ENCODE measurements at regions not wholly inside any gene's neighbourhood (a gene's known extent, or its start where the extent isn't known, plus 50 kb on each side); places are given as distances from the start of the nearest gene placed in this dataset.
"Not testable (repeated sequence)": the region's sequence is repeated elsewhere in the genome, so short reads cannot be mapped to it uniquely, and the experiment has no call there.

GRCh38 chr7:68249611-68250010 is 1253.0 kb downstream of the TYW1 start:
- no peak for DNase-seq

DNA sequence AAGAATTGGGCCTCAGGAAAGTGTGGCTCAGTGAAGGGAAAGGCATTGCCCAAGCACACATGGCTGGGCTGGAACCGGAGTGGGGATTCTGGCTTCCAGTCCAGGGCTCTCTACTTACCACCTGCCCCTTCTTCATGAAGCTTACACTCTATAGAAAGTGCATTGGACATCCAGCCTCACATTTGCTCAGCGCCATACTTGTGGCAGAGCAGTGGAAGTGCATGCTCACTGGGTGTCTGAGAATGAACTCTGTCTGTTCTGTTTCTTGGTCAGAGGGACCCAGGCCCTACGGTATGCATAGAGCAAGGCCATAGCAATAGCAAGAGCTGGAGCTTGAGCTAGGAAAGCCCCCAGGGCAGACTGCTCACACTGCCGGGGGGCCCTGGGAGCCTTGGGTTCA is 1253.5 kb downstream of the TYW1 start:
- DNase-seq: no peak

DNA sequence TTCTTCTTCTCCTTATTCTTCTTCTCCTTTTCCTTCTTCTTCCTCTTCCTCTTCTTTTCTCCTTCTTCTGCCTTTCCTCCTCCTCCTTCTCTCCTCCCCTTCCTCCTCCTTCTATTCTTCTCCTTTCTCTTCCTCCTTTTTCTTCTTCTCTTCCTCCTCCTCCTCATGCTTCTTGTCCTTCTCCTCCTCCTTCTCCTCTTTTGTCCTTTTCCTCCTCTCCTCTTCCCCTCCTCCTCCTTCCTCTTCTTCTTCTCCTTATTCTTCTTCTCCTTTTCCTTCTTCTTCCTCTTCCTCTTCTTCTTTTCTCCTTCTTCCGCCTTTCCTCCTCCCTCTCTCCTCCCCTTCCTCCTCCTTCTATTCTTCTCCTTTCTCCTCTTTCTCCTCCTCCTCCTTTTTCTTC is 1258.2 kb downstream of the TYW1 start:
- not testable (repeated sequence) for DNase-seq

DNA sequence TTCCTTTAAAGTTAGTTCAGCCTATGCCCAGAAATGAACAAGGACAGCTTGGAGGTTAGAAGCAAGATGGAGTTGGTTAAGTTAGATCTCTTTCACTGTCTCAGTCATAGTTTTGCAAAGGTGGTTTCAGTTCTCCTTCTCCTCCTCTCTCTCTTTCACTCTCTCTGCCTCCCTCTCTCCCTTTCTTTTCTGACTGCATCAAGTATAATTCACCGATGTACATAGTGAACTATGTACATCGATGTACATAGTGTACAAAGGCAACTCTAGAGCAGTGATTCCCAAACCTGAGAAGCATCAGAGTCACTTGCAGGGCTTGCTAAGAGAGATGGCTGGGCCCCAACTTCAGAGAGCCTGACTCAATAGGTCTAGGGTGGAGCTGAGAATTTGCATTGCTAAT is 1259.7 kb downstream of the TYW1 start:
- no peak for DNase-seq

- no peak for DNase-seq
Observed at GRCh38 chr7:68258609-68259008, 1262.0 kb downstream of the TYW1 start.

DNA sequence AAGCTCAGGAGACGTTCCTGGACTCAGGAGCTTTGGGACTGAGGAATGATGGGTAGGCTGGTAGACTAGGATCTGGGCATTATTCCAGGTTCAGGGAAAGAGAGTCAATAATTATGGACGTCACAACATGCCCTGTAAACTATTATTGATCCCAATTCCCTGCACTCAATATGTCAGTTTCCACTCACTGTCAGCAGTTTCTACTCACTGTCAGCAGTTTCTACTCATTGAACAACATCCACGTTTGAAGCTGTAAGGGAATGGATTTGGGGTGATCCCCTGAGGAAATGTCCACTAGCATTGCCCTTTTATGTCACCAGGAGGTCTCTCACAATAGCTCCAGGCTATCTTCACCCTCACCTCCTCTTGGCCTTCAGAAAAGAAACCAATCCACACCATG is 1268.6 kb downstream of the TYW1 start:
- DNase-seq: no peak

- no peak for DNase-seq
Observed at GRCh38 chr7:68266004-68266579, 1269.5 kb downstream of the TYW1 start.

GRCh38 chr7:68267486-68267885 is 1270.9 kb downstream of the TYW1 start:
- no peak for DNase-seq

DNA sequence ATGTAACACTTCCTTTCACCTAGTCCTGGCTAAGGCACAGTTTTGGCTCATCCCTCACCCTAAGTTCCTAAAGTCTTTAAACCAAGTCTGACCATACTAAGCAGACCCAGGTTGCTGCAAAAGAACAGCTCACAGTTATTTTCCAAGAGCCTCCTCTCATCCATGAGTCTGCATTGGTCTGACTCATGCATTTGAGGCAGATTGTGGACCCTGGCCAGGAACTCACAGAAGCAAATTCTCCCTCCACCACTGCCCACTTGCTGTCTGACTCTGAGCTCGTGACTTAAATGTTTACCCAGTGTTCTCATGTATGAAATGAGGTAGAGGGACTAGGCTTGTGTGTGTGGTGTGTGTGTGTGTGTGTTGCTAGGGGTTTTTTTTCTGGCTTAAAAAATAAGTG is 1272.8 kb downstream of the TYW1 start:
- no peak for DNase-seq

DNA sequence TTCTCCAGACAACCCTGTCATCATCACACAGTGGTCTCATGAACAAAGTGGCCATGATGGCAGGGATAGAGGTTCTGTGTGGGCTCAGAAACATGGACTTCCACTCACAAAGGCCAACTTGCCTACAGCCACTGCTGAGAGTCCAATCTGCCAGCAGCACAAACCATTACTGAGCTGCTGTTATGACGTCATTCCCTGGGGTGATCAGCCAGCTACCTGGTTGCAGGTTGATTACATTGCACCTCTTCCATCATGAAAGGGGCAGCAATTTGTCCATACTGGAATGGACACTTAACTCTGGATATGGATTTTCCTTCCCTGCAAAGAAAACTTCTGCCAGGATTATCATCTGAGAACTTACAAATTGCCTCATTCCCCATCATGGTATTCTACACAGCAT is 1275.9 kb downstream of the TYW1 start:
- no peak for DNase-seq

GRCh38 chr7:68276725-68277124 is 1280.1 kb downstream of the TYW1 start:
- no peak for DNase-seq

- DNase-seq: no peak
Observed at GRCh38 chr7:68279827-68280400, 1283.3 kb downstream of the TYW1 start.

DNA sequence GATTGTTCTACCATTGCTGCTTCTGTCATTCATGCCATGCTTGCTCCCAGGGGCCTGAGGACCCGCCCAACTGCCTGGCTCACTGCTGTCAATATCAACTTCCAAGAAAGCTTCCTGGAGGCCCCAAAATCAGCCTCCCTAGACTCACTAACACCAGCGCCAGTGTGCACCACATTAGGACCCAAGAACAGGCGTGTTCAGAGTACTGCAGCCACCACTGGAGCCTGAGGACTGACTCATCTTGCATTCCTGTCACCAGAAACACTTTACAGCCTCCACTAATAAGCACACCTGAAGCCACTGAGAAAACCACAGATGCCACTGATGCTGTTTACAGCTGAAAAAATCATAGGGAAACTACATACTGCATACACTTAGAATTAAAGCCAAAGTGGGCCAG is 1284.3 kb downstream of the TYW1 start:
- DNase-seq: no peak

GRCh38 chr7:68288144-68288593 is 1291.5 kb downstream of the TYW1 start:
- DNase-seq: no peak

DNA sequence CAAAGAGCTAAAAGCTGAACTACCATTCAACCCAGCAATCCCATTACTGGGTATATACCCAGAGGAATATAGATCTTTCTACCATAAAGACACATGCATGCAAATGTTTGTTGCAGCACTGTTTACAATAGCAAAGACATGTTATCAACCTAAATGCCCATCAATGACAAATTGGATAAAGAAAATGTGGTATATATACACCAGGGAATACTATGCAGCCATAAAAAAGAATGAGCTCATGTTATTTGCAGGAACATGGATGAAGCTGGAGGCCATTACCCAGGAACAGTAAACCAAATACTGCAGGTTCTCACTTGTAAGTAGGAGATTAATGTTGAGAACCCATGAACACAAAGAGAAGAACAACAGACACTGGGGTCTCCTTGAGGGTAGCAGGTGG is 1295.1 kb downstream of the TYW1 start:
- DNase-seq: no peak

DNA sequence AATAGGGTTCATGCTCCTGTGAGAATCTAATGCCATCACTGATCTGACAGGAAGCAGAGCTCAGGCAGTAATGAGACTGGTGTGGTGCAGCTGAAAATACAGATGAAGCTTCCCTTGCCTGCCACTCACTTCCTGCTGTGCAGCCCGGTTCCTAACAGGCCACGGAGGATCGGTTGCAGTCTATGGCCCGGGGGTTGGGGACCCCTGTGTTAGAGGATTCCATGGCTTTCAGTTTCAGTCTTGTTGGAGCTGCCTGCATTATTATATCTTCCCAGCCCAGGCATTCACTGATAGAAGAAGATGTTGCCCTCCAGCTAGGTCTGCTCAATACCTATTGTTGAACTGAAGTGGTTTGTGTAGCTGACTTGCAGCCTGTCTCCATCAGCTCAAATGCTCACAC is 1298.8 kb downstream of the TYW1 start:
- DNase-seq: no peak

GRCh38 chr7:68304536-68304935 is 1293.7 kb upstream of the AUTS2 start:
- no peak for DNase-seq

- DNase-seq: no peak
Observed at GRCh38 chr7:68306692-68307107, 1291.6 kb upstream of the AUTS2 start.

- DNase-seq: no peak
Observed at GRCh38 chr7:68309271-68309670, 1289.0 kb upstream of the AUTS2 start.

DNA sequence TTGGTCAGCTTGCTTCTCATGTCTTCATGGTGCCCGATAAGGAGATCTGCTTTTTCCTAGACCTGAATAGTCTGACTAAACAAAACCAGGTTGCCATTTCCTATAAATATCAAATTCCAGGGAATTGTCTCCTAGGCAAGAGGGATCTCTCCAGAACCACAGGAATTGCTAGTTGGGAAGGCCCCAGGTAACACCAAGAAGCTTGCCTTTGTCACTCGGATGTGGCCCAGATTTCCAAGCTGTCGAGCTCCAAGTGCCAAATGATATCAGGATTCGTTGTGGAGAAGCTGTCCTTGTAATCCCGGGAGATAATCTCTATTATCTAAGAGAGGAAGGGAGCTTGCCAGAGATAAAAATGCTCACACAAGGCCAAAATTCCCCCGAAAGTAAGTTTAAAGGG is 1288.5 kb upstream of the AUTS2 start:
- no peak for DNase-seq

GRCh38 chr7:68311958-68312357 is 1286.3 kb upstream of the AUTS2 start:
- no peak for DNase-seq

DNA sequence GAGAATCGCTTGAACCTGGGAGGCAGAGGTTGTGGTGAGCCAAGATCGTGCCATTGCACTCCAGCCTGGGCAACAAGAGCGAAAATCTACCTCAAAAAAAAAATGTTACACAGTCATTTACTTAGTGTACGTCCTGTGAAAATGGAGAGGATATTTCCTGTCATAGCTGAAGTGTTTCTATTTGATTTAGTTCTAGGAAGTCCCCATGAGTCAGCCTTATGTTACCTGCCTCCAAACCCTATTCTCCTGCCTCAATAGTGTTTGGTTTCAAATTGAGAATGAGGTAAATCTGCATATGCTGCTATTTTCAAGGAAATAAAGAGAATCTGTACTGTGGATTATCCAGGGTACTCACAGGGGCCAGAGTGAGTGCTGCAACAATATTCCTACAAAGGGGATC is 1284.5 kb upstream of the AUTS2 start:
- no peak for DNase-seq

- DNase-seq: no peak
Observed at GRCh38 chr7:68314208-68314607, 1284.1 kb upstream of the AUTS2 start.

- DNase-seq: no peak
Observed at GRCh38 chr7:68317476-68317875, 1280.8 kb upstream of the AUTS2 start.

GRCh38 chr7:68319061-68319460 is 1279.2 kb upstream of the AUTS2 start:
- no peak for DNase-seq
